GM18498 (cell line): ENCODE measurements at regions not wholly inside any gene's neighbourhood (a gene's known extent, or its start where the extent isn't known, plus 50 kb on each side); places are given as distances from the start of the nearest gene placed in this dataset.
"Not testable (repeated sequence)": the region's sequence is repeated elsewhere in the genome, so short reads cannot be mapped to it uniquely, and the experiment has no call there.

Experiments used
- ATAC-seq: cut with Tn5 transposase; IDR thresholded peaks from one replicate; pipeline ENCODE4 v1.9.1; 2021; ENCODE audit warnings: mild to moderate bottlenecking, moderate library complexity; ENCODE audit not compliant: unreplicated experiment

DNA sequence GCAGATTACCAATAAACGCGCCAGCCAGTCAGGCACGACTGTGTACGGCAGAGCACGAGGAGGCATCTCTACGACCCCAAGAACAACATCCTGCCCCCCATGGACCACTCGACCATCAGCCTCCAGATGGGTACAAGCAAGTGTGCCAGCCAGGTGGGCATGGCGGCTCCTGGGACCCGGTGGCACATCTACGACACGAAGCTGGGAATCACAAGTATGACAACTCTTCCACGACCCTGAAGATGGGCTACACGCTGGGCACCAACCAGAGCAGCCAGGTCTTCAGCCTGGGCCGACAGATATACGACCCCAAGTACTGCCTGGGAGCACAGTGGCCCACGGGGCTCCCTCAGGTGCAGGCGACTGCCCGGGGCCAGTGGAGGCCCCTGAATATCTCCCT, 217.6 kb downstream of the POTED start:
- ATAC-seq, result no peak

DNA sequence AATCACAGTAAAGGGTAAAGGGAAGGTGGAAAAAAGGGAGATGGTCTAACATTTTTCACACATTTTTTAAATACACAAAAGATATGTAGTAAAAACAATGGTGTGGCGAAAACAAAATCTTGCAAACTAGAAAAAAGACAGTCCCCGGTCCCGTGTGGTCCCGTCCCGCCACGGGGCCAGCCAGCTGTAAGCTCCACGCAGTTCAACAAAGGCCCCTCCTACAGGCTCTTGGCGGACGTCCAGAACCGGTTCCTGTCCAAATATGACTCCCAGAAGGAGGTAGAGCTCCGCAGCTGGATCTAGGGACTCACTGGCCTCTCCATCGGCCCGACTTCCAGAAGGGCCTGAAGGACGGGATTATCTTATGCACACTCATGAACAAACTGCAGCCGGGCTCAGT, 216.9 kb downstream of the POTED start:
- not testable (repeated sequence) for ATAC-seq

DNA sequence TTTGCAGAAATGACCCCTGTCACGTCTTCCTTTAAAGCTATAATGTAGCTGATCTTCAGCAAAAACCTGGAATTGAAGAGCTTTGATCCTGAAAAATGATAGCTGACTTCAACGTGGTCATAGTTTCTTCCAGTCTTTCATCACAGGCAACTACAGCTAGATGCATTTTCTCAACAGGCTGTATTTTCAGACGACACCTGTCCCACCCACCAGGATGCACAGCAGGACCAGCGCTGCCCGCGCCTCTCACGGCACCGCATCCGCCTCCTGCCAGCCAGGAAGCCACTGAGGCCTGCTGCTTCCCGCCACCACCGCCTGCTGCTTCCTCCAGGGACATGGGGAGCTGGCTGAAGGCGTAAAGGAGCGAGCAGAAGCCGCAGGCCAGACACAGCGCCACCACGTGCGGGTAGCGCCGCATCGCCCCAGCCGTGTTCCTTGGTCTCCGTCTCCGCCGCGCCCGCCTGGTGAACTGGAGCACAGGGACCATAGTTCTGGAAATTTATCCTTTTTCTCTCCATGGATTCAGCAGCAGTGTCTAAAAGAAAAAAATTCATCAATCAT, 215.7 kb downstream of the POTED start:
- not testable (repeated sequence) for ATAC-seq

DNA sequence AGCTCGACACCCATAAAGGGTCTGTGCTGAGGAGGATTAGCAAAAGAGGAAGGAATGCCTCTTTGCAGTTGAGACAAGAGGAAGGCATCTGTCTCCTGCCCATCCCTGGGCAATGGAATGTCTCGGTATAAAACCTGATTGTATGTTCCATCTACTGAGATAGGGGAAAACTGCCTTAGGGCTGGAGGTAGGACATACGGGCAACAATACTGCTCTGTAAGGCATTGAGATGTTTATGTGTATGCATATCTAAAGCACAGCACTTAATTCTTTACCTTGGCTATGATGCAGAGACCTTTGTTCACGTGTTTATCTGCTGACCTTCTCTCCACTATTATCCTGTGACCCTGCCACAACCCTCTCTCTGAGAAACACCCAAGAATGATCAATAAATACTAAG, 210.7 kb downstream of the POTED start:
- not testable (repeated sequence) for ATAC-seq

- ATAC-seq, result not testable (repeated sequence)
Observed at GRCh38 chr21:13812191-13812590, 202.6 kb downstream of the POTED start.

- not testable (repeated sequence) for ATAC-seq
Observed at GRCh38 chr21:13810559-13810958, 201.0 kb downstream of the POTED start.

- ATAC-seq, result not testable (repeated sequence)
Observed at GRCh38 chr21:13806444-13806843, 196.9 kb downstream of the POTED start.

DNA sequence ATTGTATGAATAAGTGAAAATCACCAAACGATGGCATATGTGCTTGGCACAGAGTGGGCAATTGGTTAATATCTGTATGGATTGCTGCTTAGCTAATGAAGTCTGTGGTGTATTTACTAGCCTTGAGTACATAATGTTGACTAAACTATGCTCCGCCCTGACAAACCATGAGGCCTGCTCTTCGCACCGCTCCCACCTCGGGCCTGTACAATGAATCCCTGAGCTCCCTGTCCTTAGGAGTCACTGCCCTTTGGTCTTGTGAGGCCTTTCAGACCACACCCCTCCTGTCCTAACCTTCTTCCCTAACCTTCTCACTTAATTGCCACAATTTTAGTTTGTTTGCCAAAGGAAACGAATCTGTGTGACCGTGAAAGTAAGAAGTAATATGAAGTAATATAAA, 193.2 kb downstream of the POTED start:
- not testable (repeated sequence) for ATAC-seq
